IMR-90 (cell line): ENCODE measurements at regions not wholly inside any gene's neighbourhood (a gene's known extent, or its start where the extent isn't known, plus 50 kb on each side); places are given as distances from the start of the nearest gene placed in this dataset.

Experiments
- ATAC-seq: fragments of 200-7000 bp; cut with Tn5 transposase; 2 replicates; pipeline ENCODE4 v1.9.1; 2020; ENCODE audit warnings: low read depth, mild to moderate bottlenecking, moderate library complexity
- BruUV-seq: library from RNA; stranded (reverse); fragments of 400-500 nt; replicated peaks from 2 replicates; lab custom pipeline; 2021; lab: Mats Ljungman, UMichigan
- CTCF ChIA-PET: fragments of 300-600 bp; formaldehyde crosslinking; extraction: SDS; loops from one replicate; lab custom pipeline; 2021; ENCODE audit warnings: antibody characterized with exemption; lab: Yijun Ruan, JAX
- POLR2A ChIA-PET: fragments of 300-600 bp; sonication (Branson Sonifier 250); formaldehyde crosslinking; loops from one replicate; lab custom pipeline; 2022; ENCODE audit warnings: antibody characterized with exemption; ENCODE audit not compliant: unreplicated experiment; lab: Charles Lee
- DNase-seq: peaks from one replicate; pipeline ENCODE4 v3.0.0; 2013
- H2AFZ ChIP-seq: replicated peaks from 2 replicates; pipeline ENCODE3; 2013; ENCODE audit warnings: low read length, mild to moderate bottlenecking; ENCODE audit not compliant: poor library complexity
- H2AK5ac ChIP-seq: 2 replicates; pipeline ENCODE4 v1.6.1; 2013; ENCODE audit warnings: low read depth, low read length, inconsistent platforms
- H2AK9ac ChIP-seq: replicated peaks from 2 replicates; pipeline ENCODE3; 2013; ENCODE audit warnings: mild to moderate bottlenecking, low read depth, low read length, moderate library complexity; ENCODE audit not compliant: poor library complexity
- H2BK120ac ChIP-seq: 2 replicates; pipeline ENCODE4 v1.6.1; 2013; ENCODE audit warnings: low read depth, low read length, inconsistent platforms
- H2BK15ac ChIP-seq: 3 replicates; pipeline ENCODE4 v1.6.1; 2013; ENCODE audit warnings: low read depth, low read length, inconsistent platforms
- H2BK20ac ChIP-seq: 2 replicates; pipeline ENCODE4 v1.6.1; 2013; ENCODE audit warnings: low read depth, mild to moderate bottlenecking, inconsistent platforms, low read length, moderate library complexity
- H2BK5ac ChIP-seq: 2 replicates; pipeline ENCODE4 v1.6.1; 2013; ENCODE audit warnings: mild to moderate bottlenecking, low read depth, low read length, inconsistent platforms; ENCODE audit not compliant: poor library complexity, severe bottlenecking
- H3K14ac ChIP-seq: replicated peaks from 2 replicates; pipeline ENCODE4 v1.6.1; 2013; ENCODE audit warnings: low read depth, low read length, inconsistent platforms
- H3K18ac ChIP-seq: 2 replicates; pipeline ENCODE4 v1.6.1; 2013; ENCODE audit warnings: low read depth, low read length, control low read depth
- H3K23ac ChIP-seq: 2 replicates; pipeline ENCODE4 v1.6.1; 2013; ENCODE audit warnings: low read depth, low read length, inconsistent platforms
- H3K27ac ChIP-seq: 2 replicates; pipeline ENCODE4 v1.5.1; 2013; ENCODE audit warnings: mild to moderate bottlenecking, control low read depth, low read length; ENCODE audit not compliant: insufficient read depth
- H3K27me3 ChIP-seq: 2 replicates; pipeline ENCODE4 v1.6.1; 2013; ENCODE audit warnings: low read length; ENCODE audit not compliant: control insufficient read depth, insufficient read depth
- H3K36me3 ChIP-seq: 2 replicates; pipeline ENCODE4 v1.6.1; 2013; ENCODE audit warnings: low read length, mixed read lengths; ENCODE audit not compliant: control insufficient read depth, insufficient read depth
- H3K4ac ChIP-seq: 2 replicates; pipeline ENCODE4 v1.6.1; 2013; ENCODE audit warnings: low read depth, low read length, inconsistent platforms
- H3K4me1 ChIP-seq: 2 replicates; pipeline ENCODE4 v1.6.1; 2013; ENCODE audit warnings: low read length, mixed read lengths; ENCODE audit not compliant: control insufficient read depth, insufficient read depth
- H3K4me2 ChIP-seq: 2 replicates; pipeline ENCODE4 v1.6.1; 2013; ENCODE audit warnings: low read depth, mild to moderate bottlenecking, control low read depth, low read length, moderate library complexity
- H3K4me3 ChIP-seq: 2 replicates; pipeline ENCODE4 v1.5.1; 2013; ENCODE audit warnings: low read depth, mild to moderate bottlenecking, control low read depth, low read length, moderate library complexity; ENCODE audit not compliant: insufficient read depth
- H3K56ac ChIP-seq: 2 replicates; pipeline ENCODE4 v1.6.1; 2013; ENCODE audit warnings: low read length, inconsistent platforms; ENCODE audit not compliant: insufficient read depth; ENCODE audit errors: extremely low read depth
- H3K79me1 ChIP-seq, 2 experiments: 2 replicates each; pipeline ENCODE4 v1.6.1; 2013; ENCODE audit warnings: low read length in 2 of 2, inconsistent platforms in 1 of 2, low read depth in 1 of 2
- H3K9ac ChIP-seq: 2 replicates; pipeline ENCODE4 v1.6.1; 2013; ENCODE audit warnings: low read depth, low read length, control low read depth
- H3K9me1 ChIP-seq: 2 replicates; pipeline ENCODE4 v1.6.1; 2013; ENCODE audit warnings: low read length, inconsistent platforms; ENCODE audit not compliant: insufficient read depth
- H3K9me3 ChIP-seq: 2 replicates; pipeline ENCODE4 v1.6.1; 2013; ENCODE audit warnings: low read length; ENCODE audit not compliant: control insufficient read depth, insufficient read depth
- H4K20me1 ChIP-seq: 2 replicates; pipeline ENCODE4 v1.6.1; 2013; ENCODE audit warnings: low read length, inconsistent platforms; ENCODE audit not compliant: insufficient read depth
- H4K5ac ChIP-seq: 2 replicates; pipeline ENCODE4 v1.6.1; 2013; ENCODE audit warnings: mild to moderate bottlenecking, low read depth, low read length, control low read depth
- H4K8ac ChIP-seq, 2 experiments: 2 replicates each; pipeline ENCODE4 v1.6.1; 2013; ENCODE audit warnings: low read depth in 2 of 2, low read length in 2 of 2, control low read depth in 1 of 2, inconsistent platforms in 1 of 2
- H4K91ac ChIP-seq: 2 replicates; pipeline ENCODE4 v1.6.1; 2013; ENCODE audit warnings: low read depth, low read length, inconsistent platforms; ENCODE audit not compliant: insufficient read depth
- BHLHE40 ChIP-seq: fragments of 150-350 bp; IDR thresholded peaks from 2 replicates; pipeline ENCODE4 v1.6.1; 2016; ENCODE audit warnings: mild to moderate bottlenecking, low read depth, low read length
- CHD1 ChIP-seq: IDR thresholded peaks from 2 replicates; pipeline ENCODE4 v1.6.1; 2012; ENCODE audit warnings: low read depth, low read length, improper control_type of control experiment
- FOS ChIP-seq: fragments of 150-350 bp; IDR thresholded peaks from 2 replicates; pipeline ENCODE4 v1.6.1; 2016; ENCODE audit warnings: low read depth, low read length
- MAZ ChIP-seq: IDR thresholded peaks from 2 replicates; pipeline ENCODE4 v1.6.1; 2012; ENCODE audit warnings: low read depth, mild to moderate bottlenecking, low read length, improper control_type of control experiment, moderate library complexity, borderline replicate concordance
- MXI1 ChIP-seq: IDR thresholded peaks from 2 replicates; pipeline ENCODE4 v1.6.1; 2012; ENCODE audit warnings: low read depth, mild to moderate bottlenecking, low read length, moderate library complexity, borderline replicate concordance
- NFE2L2 ChIP-seq: fragments of 150-350 bp; IDR thresholded peaks from 2 replicates; pipeline ENCODE4 v1.6.1; 2016; ENCODE audit warnings: low read depth, mild to moderate bottlenecking, low read length
- POLR2A ChIP-seq: IDR thresholded peaks from 2 replicates; pipeline ENCODE4 v1.6.1; 2012; ENCODE audit warnings: mild to moderate bottlenecking, low read depth, low read length
- RCOR1 ChIP-seq: IDR thresholded peaks from 2 replicates; pipeline ENCODE4 v1.6.1; 2012; ENCODE audit warnings: mild to moderate bottlenecking, low read length, improper control_type of control experiment; ENCODE audit not compliant: insufficient replicate concordance
- RFX5 ChIP-seq: IDR thresholded peaks from 2 replicates; pipeline ENCODE4 v1.8.0; 2012; ENCODE audit warnings: low read depth, mild to moderate bottlenecking, low read length, moderate library complexity
- SMC3 ChIP-seq: fragments of 150-350 bp; IDR thresholded peaks from 2 replicates; pipeline ENCODE4 v1.6.1; 2016; ENCODE audit warnings: low read depth, mild to moderate bottlenecking, antibody characterized with exemption, low read length, moderate library complexity
- WGBS, 2 experiments: methylation state at CpG; one replicate each; pipeline versions ENCODE4 v1.1.5 to v1.1.7; 2013; ENCODE audit warnings: missing lambda C conversion rate in 2 of 2; ENCODE audit not compliant: insufficient read length in 1 of 2; ENCODE audit errors: extremely low coverage in 2 of 2; 5-methylcytosine and 5-hydroxymethylcytosine counted together
- dilution Hi-C: fragments of 300-500 bp; cut with HindIII; formaldehyde crosslinking; loops from one replicate; pipeline ENCODE4 v1.14.3; 2018; ENCODE audit warnings: low sequenced_read_pairs; ENCODE audit not compliant: unreplicated experiment
- in situ Hi-C: fragments of 300-500 bp; cut with MboI; formaldehyde crosslinking; loops from 3 replicates; pipeline ENCODE4 v1.14.3; 2019; ENCODE audit warnings: low sequenced_read_pairs, inconsistent platforms, mixed read lengths
- intact Hi-C: fragments of 100-400 bp; cut with micrococcal nuclease; formaldehyde crosslinking; loops from 2 replicates; pipeline ENCODE4 v1.10.0; 2022
- TF ChIP-seq, protein P1 (sequence below): conservative IDR thresholded peaks from 2 replicates; pipeline ENCODE4 v1.5.1; 2012; ENCODE audit warnings: mild to moderate bottlenecking, low read depth, low read length, improper control_type of control experiment
- TF ChIP-seq, protein P2 (sequence below): fragments of 150-350 bp; IDR thresholded peaks from 2 replicates; pipeline ENCODE4 v1.6.1; 2017; ENCODE audit warnings: mild to moderate bottlenecking, antibody characterized with exemption, low read length, low read depth
- TF ChIP-seq, protein P3 (sequence below): fragments of 150-350 bp; IDR thresholded peaks from 2 replicates; pipeline ENCODE4 v1.6.1; 2016; ENCODE audit warnings: low read depth, mild to moderate bottlenecking, low read length, moderate library complexity, borderline replicate concordance

DNA sequence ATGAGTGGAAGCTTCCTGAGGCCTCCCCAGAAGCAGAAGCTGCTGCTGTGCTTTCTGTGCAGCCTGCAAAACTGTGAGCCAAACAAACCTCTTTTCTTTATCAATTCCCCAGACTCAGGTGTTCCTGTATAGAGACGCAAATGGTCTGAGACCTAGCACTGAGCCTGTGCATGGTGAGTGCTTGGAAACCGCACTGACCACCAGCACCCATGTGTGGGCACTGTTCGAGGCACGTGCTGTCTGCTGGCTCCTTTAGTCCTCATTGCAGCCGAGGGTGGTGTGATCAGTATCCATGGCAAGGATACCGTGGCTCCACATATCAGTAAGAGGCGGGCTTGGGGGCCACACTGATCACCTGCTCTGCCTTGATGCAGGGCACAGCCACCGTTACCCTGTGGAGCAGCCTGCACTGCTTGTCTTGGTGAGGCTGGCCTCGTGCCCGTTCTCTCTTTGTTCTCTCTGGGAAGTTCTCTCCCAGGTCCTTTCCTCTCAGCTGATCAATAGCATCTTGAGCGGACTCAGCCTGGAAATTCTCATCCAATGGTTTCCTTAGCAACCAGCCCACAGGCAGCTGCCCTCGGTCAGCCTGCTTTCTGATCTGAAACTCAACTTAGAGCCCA, 101.0 kb downstream of the PLXNA1 start:
- H3K4me1 ChIP-seq: no peaks in the 10 kb centered on the region
- no peak overlapping the region for H3K14ac ChIP-seq
- no peak overlapping the region for H3K56ac ChIP-seq
- no peak overlapping the region for H2AK9ac ChIP-seq
- TF ChIP-seq, protein P1, sequence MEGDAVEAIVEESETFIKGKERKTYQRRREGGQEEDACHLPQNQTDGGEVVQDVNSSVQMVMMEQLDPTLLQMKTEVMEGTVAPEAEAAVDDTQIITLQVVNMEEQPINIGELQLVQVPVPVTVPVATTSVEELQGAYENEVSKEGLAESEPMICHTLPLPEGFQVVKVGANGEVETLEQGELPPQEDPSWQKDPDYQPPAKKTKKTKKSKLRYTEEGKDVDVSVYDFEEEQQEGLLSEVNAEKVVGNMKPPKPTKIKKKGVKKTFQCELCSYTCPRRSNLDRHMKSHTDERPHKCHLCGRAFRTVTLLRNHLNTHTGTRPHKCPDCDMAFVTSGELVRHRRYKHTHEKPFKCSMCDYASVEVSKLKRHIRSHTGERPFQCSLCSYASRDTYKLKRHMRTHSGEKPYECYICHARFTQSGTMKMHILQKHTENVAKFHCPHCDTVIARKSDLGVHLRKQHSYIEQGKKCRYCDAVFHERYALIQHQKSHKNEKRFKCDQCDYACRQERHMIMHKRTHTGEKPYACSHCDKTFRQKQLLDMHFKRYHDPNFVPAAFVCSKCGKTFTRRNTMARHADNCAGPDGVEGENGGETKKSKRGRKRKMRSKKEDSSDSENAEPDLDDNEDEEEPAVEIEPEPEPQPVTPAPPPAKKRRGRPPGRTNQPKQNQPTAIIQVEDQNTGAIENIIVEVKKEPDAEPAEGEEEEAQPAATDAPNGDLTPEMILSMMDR: no peak
- no peak for TF ChIP-seq MAZ
- TF ChIP-seq CHD1: no peak
- TF ChIP-seq, protein P2, sequence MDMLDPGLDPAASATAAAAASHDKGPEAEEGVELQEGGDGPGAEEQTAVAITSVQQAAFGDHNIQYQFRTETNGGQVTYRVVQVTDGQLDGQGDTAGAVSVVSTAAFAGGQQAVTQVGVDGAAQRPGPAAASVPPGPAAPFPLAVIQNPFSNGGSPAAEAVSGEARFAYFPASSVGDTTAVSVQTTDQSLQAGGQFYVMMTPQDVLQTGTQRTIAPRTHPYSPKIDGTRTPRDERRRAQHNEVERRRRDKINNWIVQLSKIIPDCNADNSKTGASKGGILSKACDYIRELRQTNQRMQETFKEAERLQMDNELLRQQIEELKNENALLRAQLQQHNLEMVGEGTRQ: no peak
- no peak for TF ChIP-seq BHLHE40
- no peak for TF ChIP-seq RCOR1
- TF ChIP-seq POLR2A: no peak
- no peak for TF ChIP-seq FOS
- TF ChIP-seq SMC3: no peak
- TF ChIP-seq NFE2L2: no peak
- no peak for TF ChIP-seq MXI1
- TF ChIP-seq, protein P3, sequence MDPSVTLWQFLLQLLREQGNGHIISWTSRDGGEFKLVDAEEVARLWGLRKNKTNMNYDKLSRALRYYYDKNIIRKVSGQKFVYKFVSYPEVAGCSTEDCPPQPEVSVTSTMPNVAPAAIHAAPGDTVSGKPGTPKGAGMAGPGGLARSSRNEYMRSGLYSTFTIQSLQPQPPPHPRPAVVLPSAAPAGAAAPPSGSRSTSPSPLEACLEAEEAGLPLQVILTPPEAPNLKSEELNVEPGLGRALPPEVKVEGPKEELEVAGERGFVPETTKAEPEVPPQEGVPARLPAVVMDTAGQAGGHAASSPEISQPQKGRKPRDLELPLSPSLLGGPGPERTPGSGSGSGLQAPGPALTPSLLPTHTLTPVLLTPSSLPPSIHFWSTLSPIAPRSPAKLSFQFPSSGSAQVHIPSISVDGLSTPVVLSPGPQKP: no peak
- TF ChIP-seq RFX5: no peak
- H3K9me3 ChIP-seq: no peaks in the 10 kb centered on the region
- dilution Hi-C loops (no loop called here), in situ Hi-C loops (no loop called here), intact Hi-C loops (no loop called here)
- no TSS peak for BruUV-seq
- H4K91ac ChIP-seq: no peak overlapping the region
- H3K27ac ChIP-seq: no peak overlapping the region
- no peak overlapping the region for H4K5ac ChIP-seq
- no peaks in the 10 kb centered on the region for H4K20me1 ChIP-seq
- H4K8ac ChIP-seq: no peak overlapping the region
- no peak overlapping the region for H3K4ac ChIP-seq
- no peaks in the 10 kb centered on the region for H3K36me3 ChIP-seq
- H2BK120ac ChIP-seq: no peak overlapping the region
- no peak overlapping the region for H2BK15ac ChIP-seq
- H3K4me2 ChIP-seq: no peak overlapping the region
- H2BK20ac ChIP-seq: no peak overlapping the region
- no peak overlapping the region for H3K9ac ChIP-seq
- DNase-seq (no peak), ATAC-seq (no peak)
- POLR2A ChIA-PET: no interaction called here
- no peak overlapping the region for H2BK5ac ChIP-seq
- no peak overlapping the region for H2AK5ac ChIP-seq
- 54% methylated on average over 7 of the region's 12 CpGs; no CpG with 5 or more reads in 1 of the 2 experiments for WGBS, 2 experiments
- H3K18ac ChIP-seq: no peak overlapping the region
- H3K27me3 ChIP-seq: peaks cover 27% of the 10 kb centered on the region
- CTCF ChIA-PET: no interaction called here
- no peaks in the 10 kb centered on the region; the same call in 1 of the 2 replicates for H3K9me1 ChIP-seq
- H3K23ac ChIP-seq: no peak overlapping the region
- H3K4me3 ChIP-seq: no peak overlapping the region
- no peak overlapping the region for H2AFZ ChIP-seq
- H3K79me1 ChIP-seq: no peaks in the 10 kb centered on the region
